GM23248 (cell line): ENCODE measurements at regions not wholly inside any gene's neighbourhood (a gene's known extent, or its start where the extent isn't known, plus 50 kb on each side); places are given as distances from the start of the nearest gene placed in this dataset.

Source experiments
- EZH2 ChIP-seq: fragments of 200-600 bp; sonication (generic); IDR thresholded peaks from 2 replicates; pipeline ENCODE4 v1.6.1; 2018; ENCODE audit warnings: antibody characterized with exemption, mild to moderate bottlenecking; ENCODE audit not compliant: insufficient read depth, poor library complexity, severe bottlenecking
- EZH2phosphoT487 ChIP-seq: fragments of 200-600 bp; sonication (generic); IDR thresholded peaks from 2 replicates; pipeline ENCODE4 v1.6.1; 2018; ENCODE audit warnings: antibody characterized with exemption, moderate library complexity, mild to moderate bottlenecking, low read depth; ENCODE audit not compliant: insufficient read depth

GRCh38 chr2:120919216-120919615 is 183.5 kb downstream of the GLI2 start:
- TF ChIP-seq EZH2phosphoT487 (no peak), EZH2 (no peak)
